ENCODE measurements at regions not wholly inside any gene's neighbourhood (a gene's known extent, or its start where the extent isn't known, plus 50 kb on each side); places are given as distances from the start of the nearest gene placed in this dataset.

DNA sequence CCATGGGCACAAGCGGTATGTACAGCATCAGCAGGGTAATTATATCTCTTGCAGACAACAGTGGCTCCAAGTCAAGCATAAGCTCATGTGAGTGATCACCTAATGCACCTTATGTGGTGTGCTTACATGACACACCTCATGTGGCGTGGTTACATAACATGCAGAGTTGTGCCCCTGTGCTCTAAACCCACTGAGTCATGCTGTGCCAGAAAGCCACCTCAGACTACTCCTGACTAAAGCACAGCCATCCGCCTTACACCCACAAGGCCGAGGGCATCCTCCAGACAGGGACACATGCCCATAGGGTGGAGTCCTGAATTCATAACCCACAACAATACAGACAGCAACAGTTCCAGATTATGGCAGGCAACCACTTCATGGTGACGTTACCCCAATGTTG, 163.7 kb upstream of the SLC30A5 start:
- H3K27me3 ChIP-seq (ENCODE audit: control insufficient read depth in 3 of 3, insufficient read depth in 3 of 3, low read length in 2 of 3): no peaks in the 10 kb centered on the region
- no peaks in the 10 kb centered on the region for H3K4me1 ChIP-seq (ENCODE audit: control insufficient read depth in 5 of 5, insufficient read depth in 5 of 5, low read length in 5 of 5)
- DNase-seq (no peak), ATAC-seq (ENCODE audit: insufficient read depth, low FRiP score) (no peak)
- no peak overlapping the region for H3K27ac ChIP-seq (ENCODE audit: low read depth in 1 of 2, low read length in 1 of 2)
- 90 to 95% methylated on average over 5 of the region's 5 CpGs for WGBS, 2 donors
- H3K9ac ChIP-seq (ENCODE audit: insufficient read depth in 1 of 2, low read length in 2 of 2): no peak overlapping the region
- TF ChIP-seq, protein P1, sequence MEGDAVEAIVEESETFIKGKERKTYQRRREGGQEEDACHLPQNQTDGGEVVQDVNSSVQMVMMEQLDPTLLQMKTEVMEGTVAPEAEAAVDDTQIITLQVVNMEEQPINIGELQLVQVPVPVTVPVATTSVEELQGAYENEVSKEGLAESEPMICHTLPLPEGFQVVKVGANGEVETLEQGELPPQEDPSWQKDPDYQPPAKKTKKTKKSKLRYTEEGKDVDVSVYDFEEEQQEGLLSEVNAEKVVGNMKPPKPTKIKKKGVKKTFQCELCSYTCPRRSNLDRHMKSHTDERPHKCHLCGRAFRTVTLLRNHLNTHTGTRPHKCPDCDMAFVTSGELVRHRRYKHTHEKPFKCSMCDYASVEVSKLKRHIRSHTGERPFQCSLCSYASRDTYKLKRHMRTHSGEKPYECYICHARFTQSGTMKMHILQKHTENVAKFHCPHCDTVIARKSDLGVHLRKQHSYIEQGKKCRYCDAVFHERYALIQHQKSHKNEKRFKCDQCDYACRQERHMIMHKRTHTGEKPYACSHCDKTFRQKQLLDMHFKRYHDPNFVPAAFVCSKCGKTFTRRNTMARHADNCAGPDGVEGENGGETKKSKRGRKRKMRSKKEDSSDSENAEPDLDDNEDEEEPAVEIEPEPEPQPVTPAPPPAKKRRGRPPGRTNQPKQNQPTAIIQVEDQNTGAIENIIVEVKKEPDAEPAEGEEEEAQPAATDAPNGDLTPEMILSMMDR (IDR thresholded peaks at IDR 0.05; ENCODE audit: control extremely low read depth, extremely low read depth): no peak
- H3K4me3 ChIP-seq: no peak overlapping the region
- peaks cover 0 to 15% (median 5%) of the 10 kb centered on the region in 4 donors for H3K9me3 ChIP-seq (ENCODE audit: control insufficient read depth in 4 of 4, insufficient read depth in 3 of 4, low read length in 3 of 4)
- no peaks in the 10 kb centered on the region for H3K36me3 ChIP-seq (ENCODE audit: control insufficient read depth in 4 of 4, insufficient read depth in 4 of 4, low read length in 4 of 4)

DNA sequence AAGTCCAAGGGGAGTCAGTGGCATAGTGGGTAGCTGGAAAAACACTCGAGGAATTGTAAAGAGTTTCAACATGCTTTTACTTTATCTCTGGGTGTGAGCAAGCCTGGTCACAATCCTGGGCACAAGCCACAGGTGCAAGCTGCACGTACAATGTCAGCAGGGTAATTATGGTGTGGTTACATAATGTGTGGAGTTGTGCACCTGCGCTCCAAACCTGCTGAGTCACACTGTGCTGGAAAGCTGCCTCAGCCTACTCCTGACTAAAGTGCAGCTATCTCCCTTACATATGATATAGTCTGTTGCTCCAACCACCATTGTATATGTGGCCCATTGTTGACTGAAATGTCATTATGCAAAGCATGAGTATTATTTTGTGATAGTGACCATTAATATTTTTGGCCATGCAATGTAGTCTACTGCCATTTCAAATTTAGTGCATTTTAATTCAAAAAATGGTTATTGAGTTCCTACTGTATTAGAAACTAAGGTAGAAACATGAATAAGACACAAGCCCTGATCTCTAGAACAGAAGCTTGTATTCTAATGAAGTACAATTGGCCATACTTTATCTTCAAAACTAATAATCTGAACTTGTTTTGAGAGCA, 160.9 kb upstream of the SLC30A5 start:
- Histone ChIP-seq H3K36me3 (ENCODE audit: control insufficient read depth in 4 of 4, insufficient read depth in 4 of 4, low read length in 4 of 4) (no peaks in the 10 kb centered on the region), H3K27me3 (ENCODE audit: control insufficient read depth in 3 of 3, insufficient read depth in 3 of 3, low read length in 2 of 3) (no peaks in the 10 kb centered on the region), H3K9me3 (ENCODE audit: control insufficient read depth in 4 of 4, insufficient read depth in 3 of 4, low read length in 3 of 4) (peaks cover 0 to 10% (median 3%) of the 10 kb centered on the region in 4 donors), H3K9ac (ENCODE audit: insufficient read depth in 1 of 2, low read length in 2 of 2) (no peak overlapping the region), H3K27ac (ENCODE audit: low read depth in 1 of 2, low read length in 1 of 2) (no peak overlapping the region), H3K4me3 (no peak overlapping the region), H3K4me1 (ENCODE audit: control insufficient read depth in 5 of 5, insufficient read depth in 5 of 5, low read length in 5 of 5) (no peaks in the 10 kb centered on the region)
- no peak for ATAC-seq (ENCODE audit: insufficient read depth, low FRiP score)
- 85 to 93% methylated on average over 3 of the region's 3 CpGs for WGBS, 2 donors
- DNase-seq: peak in 1 of 3 donors; percentile 41
- TF ChIP-seq, protein P1 (IDR thresholded peaks at IDR 0.05; ENCODE audit: control extremely low read depth, extremely low read depth): no peak

DNA sequence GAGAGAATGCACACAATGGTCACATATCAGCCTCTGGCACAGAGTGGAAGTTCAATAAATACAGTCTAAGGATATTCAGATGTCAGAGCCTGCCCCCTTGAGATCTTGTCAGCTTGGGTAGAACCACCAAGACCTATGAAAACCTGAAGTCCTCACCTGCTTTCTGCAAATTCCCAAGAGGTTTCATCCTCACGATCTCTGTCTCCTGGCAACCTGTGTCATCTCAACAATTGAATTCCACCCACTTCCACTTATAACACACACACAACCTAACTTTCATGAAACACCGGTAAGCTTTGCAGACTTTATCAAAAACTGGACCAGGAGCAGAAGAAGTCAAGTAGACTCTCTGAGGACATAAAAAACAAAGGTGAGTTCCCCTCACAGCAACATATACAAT, 151.6 kb upstream of the SLC30A5 start:
- Histone ChIP-seq H3K4me3 (no peak overlapping the region), H3K27me3 (ENCODE audit: control insufficient read depth in 3 of 3, insufficient read depth in 3 of 3, low read length in 2 of 3) (no peaks in the 10 kb centered on the region), H3K9me3 (ENCODE audit: control insufficient read depth in 4 of 4, insufficient read depth in 3 of 4, low read length in 3 of 4) (peaks cover 0 to 2% (median under 1%) of the 10 kb centered on the region in 4 donors), H3K9ac (ENCODE audit: insufficient read depth in 1 of 2, low read length in 2 of 2) (no peak overlapping the region), H3K27ac (ENCODE audit: low read depth in 1 of 2, low read length in 1 of 2) (no peak overlapping the region), H3K36me3 (ENCODE audit: control insufficient read depth in 4 of 4, insufficient read depth in 4 of 4, low read length in 4 of 4) (no peaks in the 10 kb centered on the region), H3K4me1 (ENCODE audit: control insufficient read depth in 5 of 5, insufficient read depth in 5 of 5, low read length in 5 of 5) (peaks cover 0 to 9% (median 0%) of the 10 kb centered on the region in 5 donors)
- TF ChIP-seq, protein P1 (IDR thresholded peaks at IDR 0.05; ENCODE audit: control extremely low read depth, extremely low read depth): no peak
- no peak for DNase-seq
- ATAC-seq (ENCODE audit: insufficient read depth, low FRiP score): no peak
- 73 to 97% methylated on average over 2 of the region's 2 CpGs for WGBS, 2 donors

DNA sequence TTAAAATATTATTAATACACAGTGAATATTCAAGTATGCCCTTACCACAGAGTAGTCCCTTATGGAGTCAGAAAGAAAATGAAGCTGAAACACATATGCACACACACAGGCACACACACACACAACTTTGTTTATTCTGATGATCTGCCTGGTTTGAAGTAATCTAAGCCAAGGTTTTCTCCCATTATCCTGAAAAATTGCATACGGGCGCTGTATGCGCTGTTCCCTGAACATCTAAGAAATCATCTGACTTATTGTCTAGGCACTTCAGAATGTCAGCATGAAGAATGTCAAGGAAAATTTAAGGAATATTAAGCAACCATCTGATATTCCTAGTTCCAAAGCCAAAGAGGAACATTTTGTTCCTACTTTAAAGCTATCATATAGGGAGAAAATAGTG, 147.1 kb upstream of the SLC30A5 start:
- peaks cover 0 to 2% (median 0%) of the 10 kb centered on the region in 4 donors for H3K9me3 ChIP-seq (ENCODE audit: control insufficient read depth in 4 of 4, insufficient read depth in 3 of 4, low read length in 3 of 4)
- 95 to 96% methylated on average over 3 of the region's 3 CpGs for WGBS, 2 donors
- no peaks in the 10 kb centered on the region for H3K36me3 ChIP-seq (ENCODE audit: control insufficient read depth in 4 of 4, insufficient read depth in 4 of 4, low read length in 4 of 4)
- no peak for ATAC-seq (ENCODE audit: insufficient read depth, low FRiP score)
- TF ChIP-seq, protein P1 (IDR thresholded peaks at IDR 0.05; ENCODE audit: control extremely low read depth, extremely low read depth): no peak
- H3K27me3 ChIP-seq (ENCODE audit: control insufficient read depth in 3 of 3, insufficient read depth in 3 of 3, low read length in 2 of 3): no peaks in the 10 kb centered on the region
- no peak overlapping the region for H3K27ac ChIP-seq (ENCODE audit: low read depth in 1 of 2, low read length in 1 of 2)
- H3K9ac ChIP-seq (ENCODE audit: insufficient read depth in 1 of 2, low read length in 2 of 2): no peak overlapping the region
- H3K4me1 ChIP-seq (ENCODE audit: control insufficient read depth in 5 of 5, insufficient read depth in 5 of 5, low read length in 5 of 5): peaks cover 0 to 48% (median 33%) of the 10 kb centered on the region in 5 donors
- H3K4me3 ChIP-seq: no peak overlapping the region
- peak in 2 of 3 donors; percentile 34 to 55 for DNase-seq

Measured in lung (tissue), 11 donors.